Occipital lobe (tissue), 1 donor: ENCODE measurements at regions not wholly inside any gene's neighbourhood (a gene's known extent, or its start where the extent isn't known, plus 50 kb on each side); places are given as distances from the start of the nearest gene placed in this dataset.

Experiments
- DNase-seq: peaks from one replicate; lab custom pipeline; 2025; lab: John Stamatoyannopoulos, UW

DNA sequence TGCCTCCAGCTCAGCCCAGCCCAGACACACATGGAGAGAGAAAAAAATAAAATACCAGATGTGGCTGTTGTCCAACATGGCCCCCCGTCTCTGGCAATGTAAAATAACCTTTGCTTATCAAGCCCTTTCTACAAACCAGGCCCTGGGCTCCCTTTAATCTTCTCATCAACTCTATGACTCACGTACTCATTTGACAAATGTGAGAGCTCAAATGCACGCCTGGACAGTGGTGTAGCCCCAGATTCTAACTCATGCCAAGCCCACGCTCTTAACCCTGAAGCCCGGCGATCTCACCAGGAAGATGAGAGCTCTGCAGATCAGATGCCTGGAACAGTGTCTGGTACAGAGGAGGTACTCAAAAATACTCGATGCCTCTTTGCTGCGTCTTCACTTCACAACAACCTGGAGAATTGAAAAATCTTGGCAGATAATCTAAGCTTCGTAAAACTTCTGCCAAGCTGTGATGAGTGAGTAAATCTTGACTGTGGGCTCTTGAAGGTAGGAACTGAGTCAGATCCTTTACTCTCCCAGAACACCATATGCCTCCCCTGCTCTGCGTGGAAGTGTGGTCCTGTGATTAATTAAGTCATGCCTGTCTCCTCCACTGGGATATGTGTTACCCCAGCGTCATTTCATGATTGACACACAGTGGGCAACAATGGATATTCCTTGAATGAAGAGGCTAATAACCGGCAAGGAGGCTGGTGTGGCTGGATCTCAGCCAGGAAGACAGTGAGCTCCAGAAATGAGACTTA lies 102.0 kb upstream of the FSTL4 start:
- DNase-seq, result peak; percentile 37

DNA sequence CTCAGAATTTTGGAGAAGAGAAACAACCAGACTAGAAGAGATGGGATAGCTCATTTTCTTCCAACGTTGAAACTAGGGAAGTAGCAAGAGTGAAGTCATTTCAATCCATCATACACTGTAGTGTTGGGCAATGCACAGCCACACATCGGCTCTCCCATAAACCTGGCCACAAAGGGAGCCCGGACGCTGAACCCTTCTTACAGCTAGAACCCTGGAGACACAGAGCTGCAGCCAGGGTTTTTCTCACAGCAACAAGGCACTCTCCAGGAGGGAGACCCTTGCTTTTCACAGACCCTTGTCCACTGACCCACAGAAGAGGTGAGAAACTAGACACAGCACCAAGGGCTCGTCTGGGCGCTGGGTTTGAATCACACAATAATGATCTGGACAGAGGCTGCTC lies 101.4 kb upstream of the FSTL4 start:
- DNase-seq, result no peak

- DNase-seq, result no peak
Observed at GRCh38 chr5:133713209-133713608, 100.9 kb upstream of the FSTL4 start.

DNA sequence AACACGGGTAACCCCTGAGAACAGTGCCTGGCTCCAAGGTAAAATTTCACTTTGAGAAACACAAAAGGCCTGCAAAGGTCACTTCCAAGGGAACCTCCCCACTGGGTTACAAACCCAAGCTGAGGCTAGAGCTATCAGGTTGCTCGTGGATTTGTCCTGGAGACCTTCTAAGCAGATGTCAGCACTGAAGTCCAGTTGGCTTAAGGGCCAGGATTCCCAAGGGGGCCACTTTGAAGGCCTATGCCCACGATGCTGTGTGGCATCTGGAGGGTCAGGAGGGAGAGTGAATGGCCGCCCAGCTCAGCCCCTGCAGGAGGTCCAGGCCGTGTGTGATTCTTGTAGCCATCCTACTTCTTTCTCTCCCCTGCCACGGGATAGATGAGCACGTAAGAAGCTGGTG lies 100.2 kb upstream of the FSTL4 start:
- DNase-seq, result no peak

DNA sequence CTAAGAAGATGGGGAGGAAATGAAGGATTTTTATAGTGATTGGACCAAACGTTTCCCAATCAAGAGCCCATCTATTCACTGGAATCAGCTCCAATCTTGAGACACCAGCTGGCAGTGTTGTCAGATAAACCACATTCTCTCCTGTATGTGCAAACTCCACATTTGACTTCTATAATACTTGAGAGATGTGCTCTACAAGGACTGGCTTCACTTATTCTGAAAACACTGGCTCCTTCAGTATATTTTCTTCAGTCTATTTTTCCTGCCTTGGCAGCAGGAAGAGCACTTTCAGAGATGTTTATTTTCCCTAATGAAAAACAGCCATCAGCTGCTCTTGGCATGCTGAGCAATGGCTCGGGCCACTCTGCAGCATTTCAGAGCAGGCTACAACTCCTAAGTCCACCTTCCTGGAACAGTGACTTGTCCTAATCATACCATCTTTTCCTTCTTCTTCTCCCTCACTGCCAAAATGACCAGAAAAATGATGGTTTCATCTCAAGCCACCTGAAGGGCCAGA lies 96.9 kb upstream of the FSTL4 start:
- no peak for DNase-seq

DNA sequence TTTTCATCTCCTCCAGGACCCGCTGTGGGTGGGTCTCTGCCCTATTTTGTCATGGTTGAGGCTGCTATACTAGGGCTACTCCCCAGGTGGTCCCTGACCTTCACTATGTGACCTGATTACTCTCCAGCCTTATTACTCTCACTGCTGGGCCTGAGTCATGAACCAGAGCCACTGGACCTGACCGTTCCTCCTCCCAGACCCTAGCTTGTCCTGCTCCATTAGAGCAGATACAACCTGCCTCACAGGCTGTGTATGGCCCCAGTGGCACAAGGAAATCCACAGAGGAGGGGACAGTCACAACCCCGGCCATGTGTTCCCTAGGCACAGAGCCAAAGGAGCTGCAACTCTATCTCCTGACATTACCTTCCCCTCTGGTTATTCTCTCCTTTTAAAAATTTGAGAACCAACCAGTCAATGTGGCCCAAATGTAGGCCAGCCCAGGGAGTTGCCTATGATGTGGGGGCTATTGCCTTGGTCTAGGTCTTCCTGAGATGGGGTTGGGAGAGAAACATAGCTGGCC lies 96.0 kb upstream of the FSTL4 start:
- no peak for DNase-seq

DNA sequence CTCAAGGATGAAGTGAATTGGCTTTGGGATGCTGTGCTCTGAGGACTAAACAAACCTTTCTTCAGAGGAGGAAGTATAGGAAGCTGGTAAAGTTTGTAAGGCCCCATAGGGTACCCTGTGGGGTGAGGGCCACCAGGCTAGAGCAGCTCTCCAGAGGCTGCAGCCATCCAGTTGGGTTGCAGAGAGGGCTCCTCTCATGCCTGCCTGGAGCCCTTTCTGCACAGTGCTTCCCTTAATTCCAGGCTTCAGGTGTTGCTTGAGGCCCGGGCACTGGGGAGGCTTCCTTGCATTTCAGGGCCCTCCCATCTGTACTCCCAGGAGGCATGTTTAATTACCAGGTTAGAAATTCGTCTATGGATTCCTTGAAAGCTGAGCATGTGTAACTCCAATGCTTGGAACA lies 95.3 kb upstream of the FSTL4 start:
- no peak for DNase-seq

DNA sequence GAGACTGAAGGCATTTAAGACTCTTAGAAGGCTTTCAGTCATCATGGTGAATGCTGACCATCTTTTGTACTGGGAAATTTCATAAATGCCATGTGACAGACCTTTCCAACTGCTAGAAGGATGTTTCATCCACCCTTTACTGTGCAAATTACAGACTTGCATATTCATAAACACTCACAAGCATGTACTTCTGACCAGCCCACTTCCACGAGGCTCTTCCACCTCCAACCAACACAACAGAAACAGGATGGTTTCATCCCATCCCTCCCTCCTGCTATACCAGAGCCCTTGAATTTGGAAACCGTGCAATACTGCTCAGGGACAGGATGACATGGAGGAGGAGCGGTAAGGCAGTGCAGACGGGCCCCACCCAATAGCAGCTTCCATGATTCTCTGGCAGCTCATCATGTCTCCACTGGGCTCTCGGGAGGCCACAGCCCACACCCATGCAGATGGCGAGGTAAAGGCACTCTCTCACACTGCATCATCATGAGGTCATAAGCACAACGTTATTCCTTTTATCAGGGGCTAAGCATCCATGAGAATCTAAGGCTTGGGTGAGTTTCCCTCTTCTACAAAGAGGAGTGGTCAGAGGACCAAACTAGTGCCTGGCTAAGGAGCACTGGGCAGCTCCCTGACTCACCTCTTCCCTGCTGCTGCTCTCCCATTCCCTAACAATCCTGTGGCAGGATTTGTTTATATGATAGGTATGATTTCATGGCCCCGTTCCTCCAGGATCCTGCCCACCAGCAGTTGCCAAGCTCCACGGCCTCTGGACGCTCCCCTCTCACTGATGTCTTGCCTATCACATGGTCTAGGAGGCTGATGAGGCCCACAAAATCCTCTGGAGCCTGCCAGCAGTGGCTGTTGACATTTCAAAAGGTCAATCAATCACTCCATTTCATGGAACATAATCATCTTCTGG lies 94.4 kb upstream of the FSTL4 start:
- no peak for DNase-seq

DNA sequence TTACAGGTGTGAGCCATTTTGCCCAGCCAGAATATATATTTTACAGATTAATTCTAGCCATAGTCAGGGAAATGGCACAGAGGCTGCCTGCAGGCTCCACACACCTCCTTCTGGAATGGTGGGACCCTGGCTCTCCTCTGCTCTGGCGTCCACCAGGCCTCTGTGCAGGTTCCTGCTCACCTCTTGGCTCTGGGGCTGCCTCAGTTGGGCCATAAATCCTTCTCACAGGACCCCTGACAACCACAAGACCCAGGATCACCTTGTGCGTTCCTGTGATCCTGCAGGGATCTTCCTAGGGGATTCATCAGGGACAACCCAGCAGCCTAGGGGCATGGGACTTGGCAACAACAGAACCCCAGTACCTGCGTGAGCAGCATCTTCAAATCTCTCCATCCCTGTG lies 93.0 kb upstream of the FSTL4 start:
- DNase-seq, result no peak

DNA sequence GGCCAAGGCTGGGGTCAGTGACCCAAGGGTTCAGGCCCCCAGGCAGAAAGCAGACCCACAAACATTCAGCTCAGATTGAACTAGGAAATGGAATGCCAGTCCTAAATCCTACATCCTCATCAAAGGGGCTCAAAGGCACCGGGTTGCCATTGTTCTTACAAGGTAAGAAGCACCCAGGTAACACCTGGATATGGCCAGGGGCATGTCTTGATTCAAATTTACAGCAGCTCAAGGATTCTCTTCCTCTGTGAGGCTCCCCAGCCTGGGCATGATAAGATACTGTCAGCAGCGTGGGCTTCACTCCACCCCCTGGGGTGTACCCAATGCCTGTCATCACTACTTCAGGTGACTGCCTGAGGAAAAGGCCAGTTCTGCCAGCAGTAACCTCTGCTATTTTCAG lies 92.1 kb upstream of the FSTL4 start:
- no peak for DNase-seq

DNA sequence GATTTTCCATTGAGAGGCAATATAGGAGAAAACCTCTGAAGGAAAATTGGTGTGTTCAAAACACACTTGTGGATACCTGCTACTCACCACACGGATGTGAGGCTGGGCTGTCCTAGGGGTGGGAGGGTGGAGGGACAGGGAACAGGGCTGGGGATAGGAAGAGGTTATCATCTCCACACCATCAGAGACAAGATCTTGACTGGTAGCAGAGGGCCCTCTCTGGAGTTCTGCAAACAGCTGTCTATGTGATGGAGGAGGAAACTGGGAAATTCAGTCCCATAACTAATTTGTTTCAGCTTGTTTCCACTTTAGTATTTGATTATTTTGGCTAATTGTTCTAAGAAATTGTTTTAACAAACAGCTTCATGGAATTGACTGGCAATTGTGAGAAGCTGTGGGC lies 91.6 kb upstream of the FSTL4 start:
- no peak for DNase-seq

- no peak for DNase-seq
Observed at GRCh38 chr5:133702791-133703770, 90.7 kb upstream of the FSTL4 start.

DNA sequence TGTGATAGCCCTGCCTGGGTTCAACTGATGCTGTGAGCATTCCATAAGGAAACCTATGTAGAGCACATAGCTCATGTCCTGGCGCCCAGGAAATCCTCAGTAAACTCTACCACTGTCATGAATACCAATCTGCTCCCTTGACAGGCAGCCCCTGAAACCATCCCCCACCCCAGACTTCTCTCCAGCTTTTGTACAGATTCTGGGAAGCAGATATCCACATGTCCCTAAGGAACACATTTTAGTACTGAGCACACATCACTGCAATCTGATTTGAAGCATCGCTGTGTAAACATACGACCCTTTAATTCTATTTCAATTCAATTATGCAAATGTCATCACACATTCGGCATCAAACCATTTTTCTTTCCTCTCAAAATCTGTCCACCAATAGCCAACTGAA lies 89.5 kb upstream of the FSTL4 start:
- DNase-seq, result no peak

GRCh38 chr5:133700251-133700650 lies 87.9 kb upstream of the FSTL4 start:
- no peak for DNase-seq

DNA sequence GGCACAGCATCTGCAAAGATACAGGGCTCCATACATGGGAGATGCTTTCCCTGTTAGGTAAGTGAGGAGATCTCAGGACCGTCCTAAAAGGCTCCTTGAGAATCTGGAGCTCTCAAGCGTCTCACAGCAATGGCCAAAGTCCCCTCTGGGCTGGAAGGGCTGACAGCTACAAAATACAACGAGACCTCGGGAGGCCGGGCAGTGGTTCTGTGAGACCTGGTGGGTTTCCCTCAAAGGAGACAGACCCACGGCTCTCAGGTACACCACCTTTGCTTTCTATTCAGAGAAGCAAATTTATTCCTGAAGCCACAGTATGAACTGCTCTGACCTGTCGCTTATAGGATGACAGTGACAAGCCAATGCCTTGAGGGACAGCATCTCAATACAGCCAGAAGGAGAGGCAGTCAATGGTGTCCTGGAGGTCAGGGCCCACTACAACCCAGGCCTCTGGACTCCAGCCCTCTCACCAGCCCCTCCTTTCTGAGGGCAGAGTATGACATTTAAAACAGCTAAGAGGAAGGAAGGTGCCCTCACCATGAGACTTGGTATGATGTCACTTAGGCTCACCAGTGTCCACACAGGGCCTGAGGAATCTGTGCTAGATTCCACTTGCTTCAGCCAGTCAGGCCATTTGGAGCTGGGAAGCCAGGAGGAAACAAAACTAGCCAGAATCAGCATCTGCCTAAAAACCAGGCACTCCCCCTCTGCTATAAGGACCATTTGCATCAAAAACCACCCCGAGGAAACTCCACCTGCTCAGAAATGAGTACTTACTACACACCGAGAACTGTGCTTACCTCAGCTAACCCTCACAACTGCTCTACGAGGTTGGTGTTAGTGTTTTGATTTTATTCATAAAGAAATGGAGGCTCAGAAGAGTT lies 86.5 kb upstream of the FSTL4 start:
- no peak for DNase-seq

DNA sequence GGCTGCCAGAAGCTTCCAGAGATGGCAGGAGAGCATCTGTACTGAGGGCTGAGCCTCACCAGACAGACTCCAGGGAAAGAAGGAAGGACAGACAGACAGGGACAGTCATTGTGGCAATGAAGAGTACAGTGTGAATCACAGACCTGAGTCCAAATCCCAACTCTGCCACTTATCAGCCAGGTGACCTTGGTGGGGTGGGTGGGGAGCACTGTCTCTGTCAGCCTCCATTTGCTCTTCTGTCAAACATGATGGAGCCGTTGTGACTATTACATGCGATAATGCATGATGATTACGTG lies 85.9 kb upstream of the FSTL4 start:
- no peak for DNase-seq

- no peak for DNase-seq
Observed at GRCh38 chr5:133697536-133698258, 85.4 kb upstream of the FSTL4 start.

DNA sequence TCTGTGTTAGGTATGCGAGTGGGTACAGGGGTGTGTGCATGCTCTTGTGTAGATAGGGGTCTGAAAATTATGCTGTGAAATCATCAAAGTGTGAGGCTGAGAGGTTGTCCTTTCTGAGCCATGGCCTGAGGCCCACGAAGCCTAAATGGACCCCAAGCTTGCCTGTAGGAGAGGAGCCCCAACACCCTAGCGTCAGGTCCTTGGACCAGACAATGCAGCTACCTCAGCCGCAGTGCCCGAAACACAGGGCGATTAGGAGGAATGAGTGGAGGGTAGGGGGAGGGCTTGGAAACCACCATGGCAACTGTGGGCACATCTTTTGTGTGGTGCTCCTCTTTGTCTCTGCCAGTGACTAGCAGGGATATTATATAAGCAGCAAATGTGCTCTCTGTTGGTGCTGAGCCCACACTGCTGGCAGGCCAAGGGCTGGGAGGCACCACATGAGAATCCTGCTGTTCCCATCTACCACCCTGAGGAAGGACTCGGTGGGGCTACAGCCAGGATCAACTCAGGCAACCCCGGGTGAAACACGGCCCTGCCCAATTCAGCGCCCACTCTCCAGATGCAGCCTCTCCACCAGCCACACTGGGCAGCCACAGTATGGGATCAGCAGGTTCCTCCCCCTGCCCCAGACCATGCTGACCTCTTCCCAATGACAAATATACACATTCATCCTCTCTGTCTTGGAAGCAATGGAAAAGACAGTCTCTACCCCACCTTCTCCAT lies 84.6 kb upstream of the FSTL4 start:
- peak; percentile 44 for DNase-seq

GRCh38 chr5:133696006-133696584 lies 83.8 kb upstream of the FSTL4 start:
- no peak for DNase-seq
